Thyroid gland (tissue), 4 donors: ENCODE measurements at regions not wholly inside any gene's neighbourhood (a gene's known extent, or its start where the extent isn't known, plus 50 kb on each side); places are given as distances from the start of the nearest gene placed in this dataset.

ENCODE experiments used
- DNase-seq, 2 donors: peaks; one replicate each; pipeline ENCODE4 v3.0.0-alpha.2; 2019
- H3K27ac ChIP-seq, 3 donors: fragments of 200-600 bp; sonication (generic); 1 replicate in 2 of 3; 2 replicates in 1 of 3; pipeline ENCODE4 v1.5.1; 2016 to 2019; ENCODE audit warnings: mild to moderate bottlenecking in 1 of 3, moderate library complexity in 1 of 3
- H3K27me3 ChIP-seq: fragments of 200-600 bp; sonication (generic); one replicate; pipeline ENCODE4 v1.5.1; 2019
- H3K36me3 ChIP-seq, 2 donors: fragments of 200-600 bp; sonication (generic); one replicate each; pipeline ENCODE4 v1.5.1; 2016 to 2019
- H3K4me1 ChIP-seq, 2 donors: fragments of 200-600 bp; sonication (generic); one replicate each; pipeline ENCODE4 v1.5.1; 2017 to 2019
- H3K4me3 ChIP-seq, 3 donors: fragments of 200-600 bp; sonication (generic); replicated peaks in 1 of 3; 1 replicate in 2 of 3; 2 replicates in 1 of 3; pipeline ENCODE4 v1.5.1; 2016; ENCODE audit warnings: mild to moderate bottlenecking in 1 of 3
- H3K9me3 ChIP-seq: fragments of 200-600 bp; sonication (generic); one replicate; pipeline ENCODE4 v1.5.1; 2017
- POLR2A ChIP-seq, 2 donors: fragments of 450-650 bp; IDR thresholded peaks; one replicate each; pipeline ENCODE4 v1.6.1; 2017; ENCODE audit warnings: antibody characterized with exemption in 2 of 2, mild to moderate bottlenecking in 2 of 2, moderate library complexity in 1 of 2
- WGBS, 2 donors: methylation state at CpG; one replicate each; pipeline ENCODE4 v1.1.5; 2017; 5-methylcytosine and 5-hydroxymethylcytosine counted together
- intact Hi-C: fragments of 100-400 bp; cut with DNase I; formaldehyde crosslinking; loops from one replicate; pipeline ENCODE4 v1.15.1; 2023
- TF ChIP-seq, protein P1 (sequence below), 6 experiments: fragments of 200-600 bp in 3 of 6; fragments of 450-650 bp in 3 of 6; sonication (generic) in 3 of 6; IDR thresholded peaks; one replicate each; pipeline ENCODE4 v1.5.1; 2016 to 2019; ENCODE audit warnings: antibody characterized with exemption in 6 of 6, mild to moderate bottlenecking in 2 of 6, inconsistent platforms in 1 of 6, moderate library complexity in 1 of 6

GRCh38 chr3:180743813-180744590 lies 64.7 kb upstream of the CCDC39 start:
- H3K27ac ChIP-seq, result no peak overlapping the region
- intact Hi-C loops, result no loop called here
- H3K27me3 ChIP-seq, result no peaks in the 10 kb centered on the region
- H3K4me1 ChIP-seq, result no peaks in the 10 kb centered on the region
- TF ChIP-seq POLR2A (IDR thresholded peaks at IDR 0.05), result no peak
- TF ChIP-seq, protein P1, sequence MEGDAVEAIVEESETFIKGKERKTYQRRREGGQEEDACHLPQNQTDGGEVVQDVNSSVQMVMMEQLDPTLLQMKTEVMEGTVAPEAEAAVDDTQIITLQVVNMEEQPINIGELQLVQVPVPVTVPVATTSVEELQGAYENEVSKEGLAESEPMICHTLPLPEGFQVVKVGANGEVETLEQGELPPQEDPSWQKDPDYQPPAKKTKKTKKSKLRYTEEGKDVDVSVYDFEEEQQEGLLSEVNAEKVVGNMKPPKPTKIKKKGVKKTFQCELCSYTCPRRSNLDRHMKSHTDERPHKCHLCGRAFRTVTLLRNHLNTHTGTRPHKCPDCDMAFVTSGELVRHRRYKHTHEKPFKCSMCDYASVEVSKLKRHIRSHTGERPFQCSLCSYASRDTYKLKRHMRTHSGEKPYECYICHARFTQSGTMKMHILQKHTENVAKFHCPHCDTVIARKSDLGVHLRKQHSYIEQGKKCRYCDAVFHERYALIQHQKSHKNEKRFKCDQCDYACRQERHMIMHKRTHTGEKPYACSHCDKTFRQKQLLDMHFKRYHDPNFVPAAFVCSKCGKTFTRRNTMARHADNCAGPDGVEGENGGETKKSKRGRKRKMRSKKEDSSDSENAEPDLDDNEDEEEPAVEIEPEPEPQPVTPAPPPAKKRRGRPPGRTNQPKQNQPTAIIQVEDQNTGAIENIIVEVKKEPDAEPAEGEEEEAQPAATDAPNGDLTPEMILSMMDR (IDR thresholded peaks at IDR 0.05), result no peak
- no peaks in the 10 kb centered on the region for H3K9me3 ChIP-seq
- no peaks in the 10 kb centered on the region for H3K36me3 ChIP-seq
- no peak overlapping the region for H3K4me3 ChIP-seq
- WGBS, 2 donors, result 28 to 36% methylated on average over 18 of the region's 18 CpGs
- peak; percentile 14 to 47 for DNase-seq

DNA sequence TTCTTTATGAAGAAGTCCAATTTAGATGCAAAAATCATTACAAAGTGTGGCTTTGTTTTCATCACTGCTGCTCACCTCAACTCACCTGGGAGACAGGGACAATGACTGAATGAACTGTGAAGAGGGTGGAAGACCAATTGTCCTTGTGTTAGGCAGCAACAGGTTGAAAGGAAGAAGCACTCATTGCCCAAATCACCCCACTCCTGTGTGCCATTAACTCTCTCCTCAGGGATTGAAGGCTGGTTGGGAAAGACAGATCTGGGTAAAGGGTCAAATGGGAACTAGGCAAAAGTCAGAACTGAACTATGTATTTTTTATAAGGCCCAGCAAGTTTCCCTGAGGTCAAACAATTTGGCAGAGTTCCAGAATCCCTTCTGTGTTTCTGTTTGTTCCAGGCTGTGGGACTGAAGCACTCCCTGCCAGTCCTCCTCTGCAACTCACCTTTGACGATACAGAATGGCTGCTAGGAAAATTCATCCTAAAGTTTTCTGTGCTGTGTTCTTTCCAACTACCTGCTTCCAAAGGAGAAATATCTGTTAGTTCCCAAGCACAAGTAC lies 68.6 kb upstream of the CCDC39 start:
- Histone ChIP-seq H3K27me3 (no peaks in the 10 kb centered on the region), H3K27ac (no peak overlapping the region), H3K36me3 (no peaks in the 10 kb centered on the region), H3K4me3 (no peak overlapping the region), H3K9me3 (no peaks in the 10 kb centered on the region), H3K4me1 (no peaks in the 10 kb centered on the region)
- WGBS, 2 donors, result 36 to 44% methylated on average over 1 of the region's 1 CpG
- intact Hi-C loops, result no loop called here
- TF ChIP-seq, protein P1 (IDR thresholded peaks at IDR 0.05), result no peak
- no peak for TF ChIP-seq POLR2A (IDR thresholded peaks at IDR 0.05)
- no peak for DNase-seq

DNA sequence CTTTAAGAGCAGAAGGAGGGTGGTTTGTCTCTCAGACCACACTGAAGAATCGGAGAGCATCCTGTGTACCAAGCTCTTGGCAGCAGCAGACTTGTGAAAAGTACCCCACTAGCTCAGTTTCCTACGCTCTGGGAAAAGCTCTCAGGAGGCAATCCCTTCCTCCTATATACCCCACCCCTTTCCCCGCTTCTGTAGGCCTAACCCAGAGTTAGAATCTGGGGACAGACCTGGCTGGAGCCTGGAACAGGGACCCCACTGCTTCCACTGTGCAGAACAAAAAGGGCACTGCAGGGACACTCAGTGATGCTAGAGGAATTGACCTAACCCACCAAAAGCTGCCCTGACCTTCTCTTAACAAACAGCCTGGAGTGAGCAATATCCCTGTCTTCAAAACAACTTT lies 70.0 kb upstream of the CCDC39 start:
- Histone ChIP-seq H3K27ac (no peak overlapping the region), H3K4me1 (no peaks in the 10 kb centered on the region), H3K9me3 (no peaks in the 10 kb centered on the region), H3K27me3 (no peaks in the 10 kb centered on the region), H3K36me3 (no peaks in the 10 kb centered on the region), H3K4me3 (no peak overlapping the region)
- intact Hi-C loops, result no loop called here
- WGBS, 2 donors, result 76 to 91% methylated on average over 3 of the region's 3 CpGs
- TF ChIP-seq, protein P1 (IDR thresholded peaks at IDR 0.05), result no peak
- TF ChIP-seq POLR2A (IDR thresholded peaks at IDR 0.05), result no peak
- DNase-seq, result no peak

GRCh38 chr3:180749796-180750195 lies 70.5 kb upstream of the CCDC39 start:
- DNase-seq, result no peak
- no peaks in the 10 kb centered on the region for H3K27me3 ChIP-seq
- H3K4me3 ChIP-seq, result no peak overlapping the region
- no peaks in the 10 kb centered on the region for H3K36me3 ChIP-seq
- no peaks in the 10 kb centered on the region for H3K9me3 ChIP-seq
- intact Hi-C loops, result no loop called here
- H3K27ac ChIP-seq, result no peak overlapping the region
- no peaks in the 10 kb centered on the region for H3K4me1 ChIP-seq
- TF ChIP-seq POLR2A (IDR thresholded peaks at IDR 0.05), result no peak
- TF ChIP-seq, protein P1 (IDR thresholded peaks at IDR 0.05), result no peak

DNA sequence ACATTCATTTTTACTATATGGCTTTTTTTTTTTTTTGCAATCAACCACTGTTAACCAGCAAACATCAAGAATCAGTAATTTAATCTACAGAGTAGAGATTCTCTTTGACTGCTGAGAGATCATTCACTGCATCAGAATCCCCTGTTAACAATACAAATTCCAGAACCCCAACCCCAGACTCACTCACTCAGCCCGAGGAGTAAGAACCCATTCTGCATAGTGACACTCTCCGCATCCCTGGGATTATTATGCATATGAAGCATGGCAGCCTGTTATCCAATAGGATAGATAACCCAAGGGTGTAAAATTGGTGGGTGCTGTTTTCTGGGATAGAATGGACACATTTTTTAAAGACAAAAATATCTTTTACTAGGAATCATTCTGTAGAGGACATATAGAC lies 76.3 kb upstream of the CCDC39 start:
- H3K4me1 ChIP-seq, result no peaks in the 10 kb centered on the region
- no peaks in the 10 kb centered on the region for H3K27me3 ChIP-seq
- intact Hi-C loops, result no loop called here
- DNase-seq, result no peak
- H3K4me3 ChIP-seq, result no peak overlapping the region
- no peaks in the 10 kb centered on the region for H3K36me3 ChIP-seq
- H3K27ac ChIP-seq, result no peak overlapping the region
- no peaks in the 10 kb centered on the region for H3K9me3 ChIP-seq
- no peak for TF ChIP-seq POLR2A (IDR thresholded peaks at IDR 0.05)
- TF ChIP-seq, protein P1 (IDR thresholded peaks at IDR 0.05), result no peak
- 72 to 75% methylated on average over 2 of the region's 2 CpGs for WGBS, 2 donors
